Panc1 (cell line): ENCODE measurements at regions not wholly inside any gene's neighbourhood (a gene's known extent, or its start where the extent isn't known, plus 50 kb on each side); places are given as distances from the start of the nearest gene placed in this dataset.

Source experiments
- ATAC-seq: fragments of 200-7000 bp; cut with Tn5 transposase; 2 replicates; pipeline ENCODE4 v1.9.1; 2020; ENCODE audit warnings: mild to moderate bottlenecking, moderate library complexity
- BruUV-seq: library from RNA; stranded (reverse); fragments of 400-500 nt; replicated peaks from 2 replicates; lab custom pipeline; 2021; lab: Mats Ljungman, UMichigan
- CTCF ChIA-PET: fragments of 300-600 bp; sonication (Branson Sonifier 250); formaldehyde crosslinking; loops from one replicate; lab custom pipeline; 2022; ENCODE audit warnings: antibody characterized with exemption; lab: Charles Lee
- POLR2A ChIA-PET: fragments of 300-600 bp; sonication (Branson Sonifier 250); formaldehyde crosslinking; loops from one replicate; lab custom pipeline; 2022; ENCODE audit warnings: antibody characterized with exemption; lab: Charles Lee
- DNase-seq: peaks from one replicate; pipeline ENCODE4 v3.0.0-alpha.2; 2010; ENCODE audit warnings: low read depth, low spot score
- H3K27ac ChIP-seq: 2 replicates; pipeline ENCODE4 v1.5.1; 2011; ENCODE audit warnings: mild to moderate bottlenecking, low read length, inconsistent platforms
- H3K27me3 ChIP-seq: fragments of 200-500 bp; sonication (Bioruptor generic); 2 replicates; pipeline ENCODE4 v1.6.0; 2014; ENCODE audit warnings: low read length, inconsistent platforms; ENCODE audit not compliant: control insufficient read depth, insufficient read depth
- H3K36me3 ChIP-seq: fragments of 200-500 bp; sonication (Bioruptor generic); 2 replicates; pipeline ENCODE4 v1.5.1; 2014; ENCODE audit warnings: inconsistent platforms, mild to moderate bottlenecking, low read length, moderate library complexity; ENCODE audit not compliant: control insufficient read depth, insufficient read depth
- H3K4me1 ChIP-seq: 2 replicates; pipeline ENCODE4 v1.5.1; 2011; ENCODE audit warnings: inconsistent platforms, mild to moderate bottlenecking, low read length, moderate library complexity; ENCODE audit not compliant: control insufficient read depth, insufficient read depth
- H3K4me3 ChIP-seq, 2 experiments: 2 replicates each; pipeline ENCODE4 v1.5.1; 2011 to 2012; ENCODE audit warnings: low read depth in 2 of 2, low read length in 2 of 2, mild to moderate bottlenecking in 2 of 2, inconsistent platforms in 1 of 2, moderate library complexity in 1 of 2
- H3K9me3 ChIP-seq: fragments of 200-500 bp; sonication (Bioruptor generic); 2 replicates; pipeline ENCODE4 v1.5.1; 2014; ENCODE audit warnings: low read depth, mild to moderate bottlenecking, inconsistent platforms, low read length, moderate library complexity; ENCODE audit not compliant: control insufficient read depth, insufficient read depth
- POLR2AphosphoS5 ChIP-seq: IDR thresholded peaks from 2 replicates; pipeline ENCODE4 v1.6.1; 2012; ENCODE audit warnings: mild to moderate bottlenecking, low read depth, low read length, moderate library complexity
- SIN3A ChIP-seq: IDR thresholded peaks from 2 replicates; pipeline ENCODE4 v1.6.1; 2012; ENCODE audit warnings: low read depth, mild to moderate bottlenecking, low read length, moderate library complexity, borderline replicate concordance; ENCODE audit not compliant: insufficient read depth
- TCF7L2 ChIP-seq: IDR thresholded peaks from 2 replicates; pipeline ENCODE4 v1.6.1; 2011; ENCODE audit warnings: mild to moderate bottlenecking, low read depth, low read length, inconsistent platforms
- in situ Hi-C: cut with HindIII; loops from 2 replicates; pipeline ENCODE4 v1.10.0; 2016; ENCODE audit warnings: low sequenced_read_pairs, low pct_unique_long_range_greater_than_20kb
- intact Hi-C: fragments of 100-400 bp; cut with micrococcal nuclease; formaldehyde crosslinking; loops from one replicate; pipeline ENCODE4 v1.10.0; 2022; ENCODE audit not compliant: unreplicated experiment
- TF ChIP-seq, protein P1 (sequence below): fragments of 450-650 bp; IDR thresholded peaks from 2 replicates; pipeline ENCODE4 v1.5.1; 2017; ENCODE audit warnings: mild to moderate bottlenecking
- TF ChIP-seq, protein P2 (sequence below), 2 experiments: IDR thresholded peaks; 2 replicates each; pipeline ENCODE4 v1.6.1; 2011 to 2012; ENCODE audit warnings: low read depth in 2 of 2, control low read depth in 1 of 2, low read length in 1 of 2, mild to moderate bottlenecking in 1 of 2, moderate library complexity in 1 of 2; ENCODE audit not compliant: insufficient read depth in 1 of 2

DNA sequence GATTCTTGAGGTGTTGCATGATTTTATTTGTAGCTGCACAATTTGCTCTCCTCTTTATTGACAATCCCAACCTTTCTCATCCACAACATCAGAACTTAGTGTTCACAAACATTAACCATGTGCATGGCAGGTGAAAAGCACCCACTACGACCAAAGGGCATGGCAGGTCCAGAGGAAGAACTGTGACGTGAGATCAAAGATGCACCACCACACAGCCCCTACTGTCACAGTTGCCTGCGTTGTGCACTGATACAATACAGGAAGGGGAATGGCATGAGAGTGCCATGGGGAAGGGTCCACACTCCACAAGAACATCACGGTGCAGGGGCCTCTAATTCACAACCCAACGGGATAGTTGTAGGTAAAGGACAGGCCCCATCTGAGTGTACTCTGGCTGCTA is 217.1 kb upstream of the PFKP start:
- Histone ChIP-seq H3K36me3 (no peaks in the 10 kb centered on the region), H3K9me3 (no peaks in the 10 kb centered on the region), H3K27me3 (peaks cover 2% of the 10 kb centered on the region; the same call in 1 of the 2 replicates), H3K27ac (no peak overlapping the region), H3K4me3 (no peak overlapping the region), H3K4me1 (no peaks in the 10 kb centered on the region)
- intact Hi-C loops: no loop called here
- ChIA-PET CTCF (no interaction called here), POLR2A (no interaction called here)
- TF ChIP-seq TCF7L2 (no peak), SIN3A (no peak)
- TF ChIP-seq, protein P1, sequence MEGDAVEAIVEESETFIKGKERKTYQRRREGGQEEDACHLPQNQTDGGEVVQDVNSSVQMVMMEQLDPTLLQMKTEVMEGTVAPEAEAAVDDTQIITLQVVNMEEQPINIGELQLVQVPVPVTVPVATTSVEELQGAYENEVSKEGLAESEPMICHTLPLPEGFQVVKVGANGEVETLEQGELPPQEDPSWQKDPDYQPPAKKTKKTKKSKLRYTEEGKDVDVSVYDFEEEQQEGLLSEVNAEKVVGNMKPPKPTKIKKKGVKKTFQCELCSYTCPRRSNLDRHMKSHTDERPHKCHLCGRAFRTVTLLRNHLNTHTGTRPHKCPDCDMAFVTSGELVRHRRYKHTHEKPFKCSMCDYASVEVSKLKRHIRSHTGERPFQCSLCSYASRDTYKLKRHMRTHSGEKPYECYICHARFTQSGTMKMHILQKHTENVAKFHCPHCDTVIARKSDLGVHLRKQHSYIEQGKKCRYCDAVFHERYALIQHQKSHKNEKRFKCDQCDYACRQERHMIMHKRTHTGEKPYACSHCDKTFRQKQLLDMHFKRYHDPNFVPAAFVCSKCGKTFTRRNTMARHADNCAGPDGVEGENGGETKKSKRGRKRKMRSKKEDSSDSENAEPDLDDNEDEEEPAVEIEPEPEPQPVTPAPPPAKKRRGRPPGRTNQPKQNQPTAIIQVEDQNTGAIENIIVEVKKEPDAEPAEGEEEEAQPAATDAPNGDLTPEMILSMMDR: no peak
- ATAC-seq: no peak
- BruUV-seq: no TSS peak
- DNase-seq: no peak
- in situ Hi-C loops: no loop called here

DNA sequence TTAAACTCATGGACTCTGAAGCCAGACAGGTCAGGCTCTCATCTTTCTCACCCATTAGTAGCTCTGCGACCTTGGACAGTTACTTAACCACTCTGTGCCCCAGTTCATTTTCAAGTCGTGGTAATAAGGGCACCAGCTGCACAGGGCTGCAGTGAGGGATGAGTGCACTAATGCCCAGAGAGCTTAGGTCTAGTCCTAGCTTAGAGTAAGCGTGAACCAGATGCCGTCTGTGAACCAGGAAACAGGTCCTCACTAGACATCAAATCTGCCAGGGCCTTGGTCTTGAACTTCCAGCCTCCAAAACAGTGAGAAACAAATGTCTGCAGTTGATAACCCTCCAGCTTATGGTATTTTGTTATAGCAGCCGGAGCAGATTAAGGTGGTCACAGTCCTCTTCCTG is 222.4 kb upstream of the PFKP start:
- BruUV-seq: no TSS peak
- Histone ChIP-seq H3K27me3 (no peaks in the 10 kb centered on the region), H3K4me3 (no peak overlapping the region), H3K4me1 (no peaks in the 10 kb centered on the region), H3K36me3 (no peaks in the 10 kb centered on the region), H3K9me3 (no peaks in the 10 kb centered on the region), H3K27ac (no peak overlapping the region)
- intact Hi-C loops (no loop called here), in situ Hi-C loops (no loop called here)
- ATAC-seq (no peak), DNase-seq (no peak)
- ChIA-PET CTCF (interaction anchor here (0.7 kb wide), 1 partner anchor 11 kb away, joined by 13 read pairs; no protein-coding TSS in a partner anchor), POLR2A (no interaction called here)
- no peak for TF ChIP-seq POLR2AphosphoS5
- TF ChIP-seq, protein P1: no peak
- TF ChIP-seq, protein P2, sequence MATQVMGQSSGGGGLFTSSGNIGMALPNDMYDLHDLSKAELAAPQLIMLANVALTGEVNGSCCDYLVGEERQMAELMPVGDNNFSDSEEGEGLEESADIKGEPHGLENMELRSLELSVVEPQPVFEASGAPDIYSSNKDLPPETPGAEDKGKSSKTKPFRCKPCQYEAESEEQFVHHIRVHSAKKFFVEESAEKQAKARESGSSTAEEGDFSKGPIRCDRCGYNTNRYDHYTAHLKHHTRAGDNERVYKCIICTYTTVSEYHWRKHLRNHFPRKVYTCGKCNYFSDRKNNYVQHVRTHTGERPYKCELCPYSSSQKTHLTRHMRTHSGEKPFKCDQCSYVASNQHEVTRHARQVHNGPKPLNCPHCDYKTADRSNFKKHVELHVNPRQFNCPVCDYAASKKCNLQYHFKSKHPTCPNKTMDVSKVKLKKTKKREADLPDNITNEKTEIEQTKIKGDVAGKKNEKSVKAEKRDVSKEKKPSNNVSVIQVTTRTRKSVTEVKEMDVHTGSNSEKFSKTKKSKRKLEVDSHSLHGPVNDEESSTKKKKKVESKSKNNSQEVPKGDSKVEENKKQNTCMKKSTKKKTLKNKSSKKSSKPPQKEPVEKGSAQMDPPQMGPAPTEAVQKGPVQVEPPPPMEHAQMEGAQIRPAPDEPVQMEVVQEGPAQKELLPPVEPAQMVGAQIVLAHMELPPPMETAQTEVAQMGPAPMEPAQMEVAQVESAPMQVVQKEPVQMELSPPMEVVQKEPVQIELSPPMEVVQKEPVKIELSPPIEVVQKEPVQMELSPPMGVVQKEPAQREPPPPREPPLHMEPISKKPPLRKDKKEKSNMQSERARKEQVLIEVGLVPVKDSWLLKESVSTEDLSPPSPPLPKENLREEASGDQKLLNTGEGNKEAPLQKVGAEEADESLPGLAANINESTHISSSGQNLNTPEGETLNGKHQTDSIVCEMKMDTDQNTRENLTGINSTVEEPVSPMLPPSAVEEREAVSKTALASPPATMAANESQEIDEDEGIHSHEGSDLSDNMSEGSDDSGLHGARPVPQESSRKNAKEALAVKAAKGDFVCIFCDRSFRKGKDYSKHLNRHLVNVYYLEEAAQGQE (IDR thresholded peaks at IDR 0.05; ENCODE audit: insufficient read depth in 1 of 2, low read depth in 2 of 2, low read length in 1 of 2): no peak
- TF ChIP-seq SIN3A: no peak
- no peak for TF ChIP-seq TCF7L2
